ENCODE measurements at regions not wholly inside any gene's neighbourhood (a gene's known extent, or its start where the extent isn't known, plus 50 kb on each side); places are given as distances from the start of the nearest gene placed in this dataset.

DNA sequence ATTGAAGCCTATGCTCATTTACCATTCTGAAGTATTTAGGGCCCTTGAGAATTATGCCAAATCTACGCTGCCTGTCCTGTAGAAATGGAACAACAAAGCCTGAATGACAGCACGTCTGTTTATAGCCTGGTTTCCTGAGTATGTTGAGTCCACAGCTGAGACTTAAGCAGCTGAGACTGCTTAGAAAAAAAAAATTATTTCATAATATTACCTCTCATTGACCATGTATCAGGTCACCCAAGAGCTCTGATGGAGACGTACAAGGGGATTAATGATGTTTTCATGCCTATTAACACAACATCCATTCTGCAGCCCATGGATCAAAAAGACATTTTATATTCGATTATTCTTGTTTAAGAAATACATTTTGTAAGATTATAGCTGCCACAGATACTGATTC, 387.2 kb upstream of the NCAM2 start:
- H3K36me3 ChIP-seq, result no peaks in the 10 kb centered on the region
- H3K27ac ChIP-seq (replicated peaks in 1 of 4), result no peak overlapping the region
- 62% methylated on average over 4 of the region's 4 CpGs for WGBS
- TF ChIP-seq POLR2AphosphoS5 (IDR thresholded peaks at IDR 0.05) (no peak), POLR2A (IDR thresholded peaks at IDR 0.05; ENCODE audit: low read depth) (no peak), EP300 (IDR thresholded peaks at IDR 0.05) (no peak)
- TF ChIP-seq, protein P1, sequence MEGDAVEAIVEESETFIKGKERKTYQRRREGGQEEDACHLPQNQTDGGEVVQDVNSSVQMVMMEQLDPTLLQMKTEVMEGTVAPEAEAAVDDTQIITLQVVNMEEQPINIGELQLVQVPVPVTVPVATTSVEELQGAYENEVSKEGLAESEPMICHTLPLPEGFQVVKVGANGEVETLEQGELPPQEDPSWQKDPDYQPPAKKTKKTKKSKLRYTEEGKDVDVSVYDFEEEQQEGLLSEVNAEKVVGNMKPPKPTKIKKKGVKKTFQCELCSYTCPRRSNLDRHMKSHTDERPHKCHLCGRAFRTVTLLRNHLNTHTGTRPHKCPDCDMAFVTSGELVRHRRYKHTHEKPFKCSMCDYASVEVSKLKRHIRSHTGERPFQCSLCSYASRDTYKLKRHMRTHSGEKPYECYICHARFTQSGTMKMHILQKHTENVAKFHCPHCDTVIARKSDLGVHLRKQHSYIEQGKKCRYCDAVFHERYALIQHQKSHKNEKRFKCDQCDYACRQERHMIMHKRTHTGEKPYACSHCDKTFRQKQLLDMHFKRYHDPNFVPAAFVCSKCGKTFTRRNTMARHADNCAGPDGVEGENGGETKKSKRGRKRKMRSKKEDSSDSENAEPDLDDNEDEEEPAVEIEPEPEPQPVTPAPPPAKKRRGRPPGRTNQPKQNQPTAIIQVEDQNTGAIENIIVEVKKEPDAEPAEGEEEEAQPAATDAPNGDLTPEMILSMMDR (IDR thresholded peaks at IDR 0.05), result no peak
- intact Hi-C loops (cut with DNase I), result no loop called here
- no peaks in the 10 kb centered on the region for H3K4me1 ChIP-seq
- H3K9me3 ChIP-seq, result no peaks in the 10 kb centered on the region
- no peak overlapping the region for H3K4me3 ChIP-seq
- no peak for DNase-seq (ENCODE audit: extremely low spot score)
- no peaks in the 10 kb centered on the region for H3K27me3 ChIP-seq

DNA sequence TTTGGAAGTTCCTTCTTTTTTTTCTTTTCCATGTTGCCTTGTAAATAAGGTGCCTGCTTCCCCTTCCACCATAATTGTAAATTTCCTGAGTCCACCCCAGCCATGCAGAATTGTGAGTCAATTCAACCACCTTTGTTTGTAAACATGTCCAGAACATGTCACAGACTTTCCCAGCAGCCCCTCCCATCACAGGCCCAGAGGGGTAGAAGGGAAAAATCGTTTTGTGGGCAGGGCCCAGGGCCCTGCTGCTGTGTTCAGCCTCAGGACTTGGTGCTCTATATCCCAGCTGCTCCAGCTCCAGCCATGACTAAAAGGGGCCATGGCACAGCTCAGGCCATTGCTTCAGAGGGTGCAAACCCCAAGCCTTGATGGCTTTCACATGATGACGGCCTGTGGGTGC, 384.6 kb upstream of the NCAM2 start:
- no peaks in the 10 kb centered on the region for H3K4me1 ChIP-seq
- no peaks in the 10 kb centered on the region for H3K27me3 ChIP-seq
- WGBS, result 65% methylated on average over 2 of the region's 2 CpGs
- no peak overlapping the region for H3K27ac ChIP-seq (replicated peaks in 1 of 4)
- intact Hi-C loops (cut with DNase I), result no loop called here
- H3K36me3 ChIP-seq, result no peaks in the 10 kb centered on the region
- TF ChIP-seq POLR2AphosphoS5 (IDR thresholded peaks at IDR 0.05) (no peak), POLR2A (IDR thresholded peaks at IDR 0.05; ENCODE audit: low read depth) (no peak), EP300 (IDR thresholded peaks at IDR 0.05) (no peak)
- TF ChIP-seq, protein P1 (IDR thresholded peaks at IDR 0.05), result no peak
- DNase-seq (ENCODE audit: extremely low spot score), result no peak
- no peak overlapping the region for H3K4me3 ChIP-seq
- H3K9me3 ChIP-seq, result no peaks in the 10 kb centered on the region

DNA sequence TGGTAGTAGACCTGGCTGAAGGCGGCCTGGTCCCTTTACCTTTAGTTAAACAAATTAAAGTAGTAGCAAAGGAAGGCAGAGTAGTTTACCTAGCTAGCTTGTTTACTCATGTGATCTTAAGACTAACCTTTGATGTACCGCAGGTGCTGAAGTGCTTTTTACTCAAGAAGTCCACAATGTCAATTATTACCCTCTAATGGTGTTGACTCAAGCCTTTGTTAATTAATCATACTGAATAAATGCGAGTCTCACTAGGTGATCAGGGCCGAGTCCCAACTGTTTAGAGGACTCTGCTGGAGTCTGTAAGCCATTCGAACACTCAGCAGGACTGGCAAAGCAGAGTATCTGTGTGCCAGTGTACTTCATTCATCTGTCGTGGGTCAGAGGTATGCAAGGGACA, 381.1 kb upstream of the NCAM2 start:
- 37% methylated on average over 6 of the region's 6 CpGs for WGBS
- H3K4me3 ChIP-seq, result no peak overlapping the region
- H3K4me1 ChIP-seq, result no peaks in the 10 kb centered on the region
- intact Hi-C loops (cut with DNase I), result no loop called here
- no peak overlapping the region for H3K27ac ChIP-seq (replicated peaks in 1 of 4)
- no peaks in the 10 kb centered on the region for H3K27me3 ChIP-seq
- TF ChIP-seq, protein P1 (IDR thresholded peaks at IDR 0.05), result no peak
- no peak for TF ChIP-seq POLR2AphosphoS5 (IDR thresholded peaks at IDR 0.05)
- TF ChIP-seq EP300 (IDR thresholded peaks at IDR 0.05), result no peak
- TF ChIP-seq POLR2A (IDR thresholded peaks at IDR 0.05; ENCODE audit: low read depth), result no peak
- no peaks in the 10 kb centered on the region for H3K36me3 ChIP-seq
- H3K9me3 ChIP-seq, result no peaks in the 10 kb centered on the region
- DNase-seq (ENCODE audit: extremely low spot score), result no peak

DNA sequence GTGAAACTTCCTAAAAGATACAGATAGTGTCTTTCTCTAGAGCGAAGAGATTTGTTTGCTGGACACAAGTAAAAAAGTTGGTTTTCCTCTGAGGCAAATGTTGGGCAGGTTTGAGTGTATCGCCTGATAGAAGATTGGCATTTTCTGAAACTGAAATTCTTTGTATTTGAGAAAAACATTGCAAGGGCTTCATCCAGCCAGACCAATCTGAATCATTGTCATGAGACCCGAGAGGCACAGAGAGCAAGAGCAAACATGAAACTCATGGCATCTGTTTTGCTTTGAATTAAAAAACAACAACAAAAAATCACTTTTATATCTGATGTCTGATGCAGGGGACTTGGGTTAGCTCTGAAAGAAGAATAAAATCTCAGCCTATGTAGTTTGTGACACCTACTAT, 379.3 kb upstream of the NCAM2 start:
- peaks cover 0 to 6% (median 0%) of the 10 kb centered on the region in 4 donors for H3K9me3 ChIP-seq
- no peaks in the 10 kb centered on the region for H3K4me1 ChIP-seq
- H3K27ac ChIP-seq (replicated peaks in 1 of 4), result no peak overlapping the region
- no peak overlapping the region for H3K4me3 ChIP-seq
- no peaks in the 10 kb centered on the region for H3K36me3 ChIP-seq
- no peak for TF ChIP-seq POLR2AphosphoS5 (IDR thresholded peaks at IDR 0.05)
- TF ChIP-seq, protein P1 (IDR thresholded peaks at IDR 0.05), result no peak
- TF ChIP-seq POLR2A (IDR thresholded peaks at IDR 0.05; ENCODE audit: low read depth), result no peak
- TF ChIP-seq EP300 (IDR thresholded peaks at IDR 0.05), result no peak
- 77% methylated on average over 3 of the region's 3 CpGs for WGBS
- H3K27me3 ChIP-seq, result no peaks in the 10 kb centered on the region
- intact Hi-C loops (cut with DNase I), result no loop called here
- DNase-seq (ENCODE audit: extremely low spot score), result no peak

DNA sequence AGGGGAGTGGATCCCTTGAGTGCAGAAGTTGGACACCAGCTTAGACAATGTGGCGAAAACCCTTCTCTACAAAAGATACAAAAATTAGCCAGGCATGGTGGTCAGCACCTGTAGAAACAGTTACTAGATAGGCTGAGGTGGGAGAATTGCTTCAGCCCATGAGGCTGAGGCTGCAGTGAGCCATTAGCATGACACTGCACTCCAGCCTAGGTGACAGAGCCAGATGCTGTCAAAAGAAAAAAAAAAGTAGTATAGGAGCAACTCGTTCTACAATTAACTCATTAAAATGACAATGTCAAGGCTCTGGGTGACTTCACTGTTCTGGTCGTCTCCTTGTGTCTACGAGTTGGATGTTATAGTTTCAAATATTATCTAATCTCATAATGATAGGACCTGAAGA, 370.6 kb upstream of the NCAM2 start:
- TF ChIP-seq POLR2A (IDR thresholded peaks at IDR 0.05; ENCODE audit: low read depth) (no peak), EP300 (IDR thresholded peaks at IDR 0.05) (no peak), POLR2AphosphoS5 (IDR thresholded peaks at IDR 0.05) (no peak)
- TF ChIP-seq, protein P1 (IDR thresholded peaks at IDR 0.05), result no peak
- Histone ChIP-seq H3K36me3 (no peaks in the 10 kb centered on the region), H3K27ac (replicated peaks in 1 of 4) (no peak overlapping the region), H3K4me1 (no peaks in the 10 kb centered on the region), H3K4me3 (no peak overlapping the region), H3K9me3 (peaks cover 0 to 6% (median 0%) of the 10 kb centered on the region in 4 donors), H3K27me3 (no peaks in the 10 kb centered on the region)
- WGBS, result 71% methylated on average over 4 of the region's 4 CpGs
- intact Hi-C loops (cut with DNase I), result no loop called here
- no peak for DNase-seq (ENCODE audit: extremely low spot score)
